Epidermal melanocyte (primary cell): ENCODE measurements at regions not wholly inside any gene's neighbourhood (a gene's known extent, or its start where the extent isn't known, plus 50 kb on each side); places are given as distances from the start of the nearest gene placed in this dataset.

ENCODE experiments used
- DNase-seq: peaks from one replicate; pipeline ENCODE4 v3.0.0; 2011; ENCODE audit warnings: low spot score; ENCODE audit not compliant: insufficient read length

DNA sequence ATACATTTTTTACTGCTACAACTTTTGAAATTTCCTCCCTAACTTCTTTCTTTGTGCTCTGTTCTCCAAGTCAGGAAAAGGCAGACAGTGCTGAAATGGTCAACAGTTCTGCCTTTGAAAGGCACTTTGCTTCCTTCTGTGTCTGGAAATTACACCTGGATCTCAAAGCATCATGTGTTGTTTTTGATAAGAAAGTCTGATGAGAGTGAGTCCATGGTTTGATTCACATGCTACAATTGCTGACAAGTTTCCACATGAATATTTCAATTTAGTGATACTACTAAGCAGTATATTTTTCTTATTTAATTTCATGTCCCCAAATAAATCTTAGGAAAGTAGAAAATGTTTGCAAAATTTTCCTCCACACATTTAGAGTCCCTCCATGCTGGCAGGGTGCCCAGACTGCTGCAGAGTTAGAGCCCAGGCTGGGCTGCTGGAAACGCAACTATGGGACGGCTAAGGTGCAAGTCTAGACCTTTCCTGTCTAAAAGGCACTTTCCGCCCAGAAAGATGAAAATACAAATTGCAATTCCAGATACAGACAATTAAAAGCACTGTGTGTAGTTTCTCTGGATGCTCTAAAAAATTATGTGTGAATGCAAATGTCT lies 96.6 kb upstream of the RUNX1 start:
- no peak for DNase-seq

DNA sequence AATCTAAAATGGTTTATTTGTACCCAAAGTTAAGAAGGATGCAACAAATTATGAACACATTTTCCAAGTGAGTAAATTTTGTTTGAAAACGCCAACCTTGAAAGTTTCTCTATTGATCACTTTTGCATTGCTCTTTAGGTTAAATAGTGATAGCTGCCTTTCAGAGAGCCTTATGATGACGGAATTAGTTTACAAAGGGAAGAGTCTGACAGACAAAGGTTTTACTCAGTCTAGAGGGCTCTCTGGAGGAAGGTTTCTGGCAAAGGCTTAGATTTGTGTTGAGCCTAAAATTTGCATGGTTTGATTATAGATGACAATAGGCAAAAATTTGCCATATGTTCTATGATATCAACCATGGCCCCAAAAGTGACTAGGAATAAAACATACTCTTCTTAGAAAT lies 95.9 kb upstream of the RUNX1 start:
- DNase-seq, result no peak

DNA sequence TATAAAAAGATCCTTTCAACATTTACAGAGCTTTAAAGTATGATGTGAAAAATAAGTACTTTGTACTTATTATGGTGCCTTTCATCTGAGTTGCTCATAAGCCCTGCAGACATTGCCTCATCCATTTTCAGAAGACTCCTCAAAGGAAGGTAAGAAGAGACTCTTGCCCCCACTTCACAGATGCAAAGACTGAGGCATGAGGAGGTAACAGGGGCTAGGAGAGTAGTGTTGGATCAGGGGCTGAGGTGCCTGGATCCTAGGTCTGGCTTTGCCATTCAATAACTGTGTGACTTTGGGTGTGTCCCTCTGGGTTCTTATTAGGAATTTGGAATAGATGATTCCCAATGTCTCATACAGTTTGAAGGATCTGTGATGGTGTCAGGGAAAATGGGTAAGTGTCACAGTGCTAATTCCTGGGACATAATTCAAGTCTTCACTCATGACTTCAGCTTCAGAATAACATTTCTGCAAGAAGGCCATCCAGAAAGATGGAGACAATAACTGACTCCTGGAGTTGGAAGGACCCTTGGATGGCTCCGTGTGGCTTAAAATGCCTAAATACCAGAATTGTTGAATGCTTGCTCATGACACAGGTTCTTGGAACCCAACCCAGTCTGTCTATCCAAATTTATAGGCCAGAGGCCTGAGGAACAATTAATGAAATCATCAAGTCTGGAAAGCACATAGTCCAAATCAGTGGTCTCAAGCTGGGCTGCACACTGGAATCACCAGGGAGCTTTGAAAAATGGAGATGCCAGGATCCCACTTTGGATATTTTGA lies 93.1 kb upstream of the RUNX1 start:
- DNase-seq, result no peak

DNA sequence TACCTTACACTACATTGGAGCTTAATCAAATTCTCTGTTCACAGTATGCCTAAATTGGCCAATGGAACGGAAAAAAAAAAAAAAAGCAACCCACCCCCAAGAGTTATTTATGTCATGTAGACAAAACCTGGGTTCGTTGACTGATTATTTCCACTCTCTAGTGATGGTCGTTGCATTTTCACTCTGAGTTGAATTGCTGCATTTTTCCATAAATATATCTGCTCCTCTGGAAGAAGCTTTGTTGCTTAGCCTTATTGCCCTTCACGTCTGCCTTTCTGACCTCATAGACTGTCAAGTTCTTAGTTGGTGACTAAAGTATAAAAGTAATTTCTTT lies 90.2 kb upstream of the RUNX1 start:
- DNase-seq, result no peak

DNA sequence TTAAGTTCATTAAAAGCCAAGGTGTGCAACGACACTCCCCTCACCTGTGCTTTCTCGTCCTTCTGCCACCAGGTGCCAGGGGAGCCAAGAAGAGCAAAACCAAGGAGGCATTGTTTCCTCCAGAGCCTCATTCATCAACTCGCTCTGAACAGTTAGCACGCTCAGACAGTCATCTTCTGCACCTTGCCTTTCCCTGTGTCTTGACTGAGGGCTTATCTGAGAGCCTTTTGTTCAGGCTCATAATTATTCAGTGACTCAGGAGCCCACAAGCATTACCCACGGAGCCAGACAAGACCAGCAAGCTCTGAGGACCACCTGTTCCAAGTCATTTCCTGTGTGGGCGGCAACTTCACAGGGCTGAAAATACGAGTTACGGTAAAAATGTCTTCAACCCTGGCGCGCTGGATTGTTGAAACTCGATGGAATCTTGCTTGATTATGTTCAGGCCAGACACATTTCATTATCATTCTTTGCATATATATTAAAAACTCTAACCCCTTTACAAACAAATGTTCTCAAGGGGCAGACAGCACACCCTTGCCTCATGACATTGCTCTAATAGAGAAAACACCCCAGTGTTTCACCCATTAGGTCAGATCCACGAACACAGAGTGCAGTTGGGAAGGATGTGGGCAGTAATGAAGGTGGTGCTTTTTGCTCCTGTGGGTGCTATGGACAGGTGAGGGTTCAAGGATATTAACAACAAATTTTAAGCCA lies 89.7 kb upstream of the RUNX1 start:
- DNase-seq, result no peak

DNA sequence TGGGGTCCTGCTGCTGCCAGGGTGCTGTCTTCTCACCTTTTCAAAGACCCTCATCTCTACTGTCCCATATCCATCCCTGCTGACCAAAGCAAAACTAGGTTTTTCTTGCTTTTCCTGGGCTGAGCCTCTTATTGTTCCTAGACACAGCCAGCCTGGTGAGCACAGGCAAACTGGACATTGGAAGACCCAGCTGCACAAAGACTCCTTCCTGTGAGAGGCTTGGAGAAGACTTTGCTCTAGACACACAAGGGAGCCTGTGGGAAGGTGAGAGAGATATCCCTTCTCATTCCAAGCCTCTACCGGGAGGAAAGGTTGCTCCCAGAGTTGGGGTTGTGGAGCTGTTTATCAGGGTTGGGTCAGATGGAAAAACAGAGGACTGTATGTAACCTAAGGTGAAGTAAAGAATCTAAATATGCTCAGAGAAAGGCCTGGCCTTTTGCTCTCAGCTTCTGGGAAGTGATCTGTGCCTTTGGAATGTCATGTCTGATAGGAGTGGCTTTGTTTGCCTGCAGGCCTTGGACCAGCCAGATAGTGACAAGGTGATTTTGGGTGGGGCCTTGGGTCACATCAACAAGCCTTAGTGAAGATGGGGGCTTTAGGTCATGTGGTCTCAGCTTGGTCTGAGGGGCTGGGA lies 87.6 kb upstream of the RUNX1 start:
- no peak for DNase-seq

DNA sequence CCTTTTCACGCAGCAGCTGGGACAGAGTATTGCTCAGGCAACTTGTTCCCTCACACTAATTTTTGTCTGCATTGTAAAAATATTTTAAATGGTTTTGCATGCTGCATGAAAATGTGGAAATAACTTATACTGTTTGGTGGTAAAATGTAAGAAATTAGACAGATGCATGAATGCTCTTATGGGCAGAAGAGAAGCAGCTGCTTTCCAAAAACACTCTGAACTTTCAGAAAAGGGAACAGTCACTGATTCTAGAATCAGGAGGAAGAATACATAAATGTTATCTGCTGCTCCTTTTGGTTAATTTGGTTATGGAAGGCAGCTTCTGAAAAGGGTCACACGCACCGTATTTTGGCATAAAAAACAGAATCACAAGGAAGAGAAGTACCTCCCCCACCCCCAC lies 87.0 kb upstream of the RUNX1 start:
- DNase-seq, result no peak

DNA sequence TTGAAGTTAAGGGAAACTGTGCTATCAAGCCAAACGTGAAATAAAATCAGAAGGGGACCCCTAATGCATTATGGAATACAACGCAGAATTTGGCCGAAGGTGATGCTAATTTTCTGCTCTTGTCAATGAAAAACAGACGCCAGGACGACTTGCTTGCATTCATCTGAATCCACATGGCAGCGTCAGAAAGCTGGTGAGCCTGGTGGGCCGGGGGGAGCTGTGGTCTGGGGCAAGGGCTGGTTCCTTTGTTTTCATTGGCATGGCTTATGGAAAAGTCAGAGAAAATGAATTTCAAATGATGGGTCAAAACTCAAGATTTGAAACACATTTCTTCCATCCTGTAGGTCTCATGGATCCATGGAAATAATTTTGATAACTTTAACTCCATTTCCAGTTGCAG lies 86.4 kb upstream of the RUNX1 start:
- no peak for DNase-seq

DNA sequence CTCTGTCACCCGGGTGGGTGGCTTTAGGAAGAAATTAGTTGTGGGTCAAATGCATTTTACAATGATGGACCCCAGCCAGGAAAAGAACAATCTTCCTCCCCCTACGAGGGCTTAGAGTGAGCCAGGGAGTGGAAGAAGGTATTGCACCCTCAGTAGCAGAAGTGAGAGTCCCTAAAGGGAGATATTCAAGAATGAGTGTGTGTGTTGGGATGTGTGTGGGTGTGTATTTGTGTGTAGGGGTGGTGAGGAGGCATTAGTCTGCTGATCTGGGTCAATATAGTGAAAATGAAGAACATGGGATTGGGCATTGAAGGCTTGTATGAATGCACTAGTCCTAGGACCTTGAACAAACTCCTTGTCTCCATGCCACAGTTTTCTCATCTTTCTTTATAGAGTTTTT lies 85.2 kb upstream of the RUNX1 start:
- DNase-seq, result no peak

DNA sequence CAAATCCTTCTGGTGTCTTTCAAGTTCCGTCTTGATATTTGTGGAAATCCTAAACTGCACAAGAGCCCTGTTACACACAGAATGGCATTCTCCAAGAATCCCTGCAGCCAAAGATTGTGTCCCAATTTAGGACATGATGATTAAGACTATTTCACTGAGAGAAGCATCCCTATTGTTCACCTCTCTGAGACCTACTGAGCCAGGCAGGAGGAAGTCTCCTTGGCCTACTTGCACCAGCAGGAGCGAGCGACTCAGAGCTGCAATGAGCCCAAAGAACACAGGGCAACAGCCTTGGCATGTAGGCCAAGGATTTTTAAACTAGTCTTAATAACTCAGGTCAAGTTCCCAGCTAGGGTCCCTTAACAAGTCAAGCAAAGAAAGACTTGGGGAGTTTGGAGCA lies 79.4 kb upstream of the RUNX1 start:
- DNase-seq, result no peak

DNA sequence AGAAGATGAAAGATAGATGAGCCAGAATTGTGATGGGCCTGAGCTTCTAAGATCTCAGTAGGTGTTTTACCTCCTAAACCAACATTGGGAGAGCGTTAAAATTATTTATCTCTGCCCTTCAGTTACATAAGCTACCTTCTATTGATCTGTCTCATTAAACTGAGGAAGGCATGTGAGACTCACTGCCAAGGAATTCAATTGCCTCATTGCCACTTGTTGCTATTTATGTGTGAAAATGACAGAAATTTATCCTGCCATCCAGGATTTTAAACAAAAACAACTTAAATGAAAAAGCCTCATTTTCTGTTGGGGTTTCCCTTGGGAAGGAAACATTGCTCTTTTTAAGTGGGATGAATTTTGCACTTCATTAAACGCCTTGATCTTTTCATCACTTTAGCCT lies 78.7 kb upstream of the RUNX1 start:
- no peak for DNase-seq

DNA sequence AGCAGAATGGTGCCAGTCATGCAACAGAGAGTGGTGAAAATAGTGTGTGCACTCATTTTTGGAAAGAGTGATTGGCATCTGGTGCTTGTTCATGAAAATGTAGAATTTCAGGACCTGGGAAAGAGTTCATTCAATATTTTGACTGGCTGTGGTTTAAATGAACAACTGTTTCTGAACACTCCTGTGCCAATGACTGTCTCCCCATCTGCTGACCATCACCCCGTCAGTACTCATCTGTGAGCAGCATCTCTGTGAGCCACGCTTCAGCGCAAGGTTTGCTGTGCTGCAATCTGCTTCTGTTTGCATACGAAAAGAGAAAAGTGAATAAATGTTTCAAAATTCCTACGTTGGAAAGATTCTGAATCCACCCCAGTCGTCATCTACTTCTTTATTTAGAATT lies 77.9 kb upstream of the RUNX1 start:
- no peak for DNase-seq

DNA sequence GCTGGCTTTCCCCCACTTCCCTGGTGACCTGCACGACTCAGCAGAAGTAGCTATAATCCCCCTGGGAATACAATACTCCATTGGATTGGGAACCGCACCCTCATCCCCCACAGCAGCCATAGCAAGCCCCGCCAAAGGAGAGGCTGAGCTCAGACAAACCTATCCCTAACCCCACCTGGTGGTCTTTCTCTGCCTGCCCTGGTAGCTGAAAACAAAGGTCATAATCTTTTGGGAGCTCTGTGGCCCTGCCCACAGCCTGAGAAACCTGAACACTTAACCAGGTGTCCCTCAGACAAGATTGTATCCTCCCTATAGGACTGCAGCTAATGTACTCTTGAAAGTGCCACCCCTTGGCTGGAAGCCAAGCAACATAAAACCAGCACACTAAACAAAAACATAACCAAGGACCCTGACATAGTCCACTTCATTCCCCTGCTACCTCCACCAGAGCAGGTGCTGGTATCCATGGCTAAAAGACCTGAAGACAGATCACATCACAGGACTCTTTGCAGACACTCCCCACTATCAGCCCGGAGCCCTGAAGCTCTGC lies 71.6 kb upstream of the RUNX1 start:
- no peak for DNase-seq

DNA sequence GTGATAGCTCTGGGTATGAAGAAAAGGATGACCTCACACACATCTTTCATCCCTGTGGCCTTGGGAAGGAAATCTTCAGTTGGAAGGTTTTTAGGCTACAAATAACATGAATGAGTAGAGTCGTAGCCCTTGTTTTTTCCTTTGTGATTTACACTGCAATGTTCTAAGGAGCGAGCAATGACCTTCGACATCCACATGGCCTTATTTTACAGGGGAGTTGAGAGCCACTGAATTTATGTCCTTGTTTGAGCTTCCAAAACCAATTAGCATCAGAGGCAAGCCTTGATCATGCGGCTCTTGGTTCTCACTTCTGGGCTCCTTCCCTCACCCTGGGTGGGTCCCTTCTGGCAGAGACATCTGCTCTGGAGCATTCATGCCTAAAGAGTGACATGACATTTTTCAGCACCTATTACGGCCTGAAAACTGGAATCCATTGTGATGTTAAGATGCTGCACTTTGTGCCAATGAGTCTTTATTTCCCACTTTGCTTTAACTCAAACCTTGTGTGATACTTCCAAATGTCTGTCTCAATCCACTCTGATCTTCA lies 70.5 kb upstream of the RUNX1 start:
- no peak for DNase-seq

DNA sequence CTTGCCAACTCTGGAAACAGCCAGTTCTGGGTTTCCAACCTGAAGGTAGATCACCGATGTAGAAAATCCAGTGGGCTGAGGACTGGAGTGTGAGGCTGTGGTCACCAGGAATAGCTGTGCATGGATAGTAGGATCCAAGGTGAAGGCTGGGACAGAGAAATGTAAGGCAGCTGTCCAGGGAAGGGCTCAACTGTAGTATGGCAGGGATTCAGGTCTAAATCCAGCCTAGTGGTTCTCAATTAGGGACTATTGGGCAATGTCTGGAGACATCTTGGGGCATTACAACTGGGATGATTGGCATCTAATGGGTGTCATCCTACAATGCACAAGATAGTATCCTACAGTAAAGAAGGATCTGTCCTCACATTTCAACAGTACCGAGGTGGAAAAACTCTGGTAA lies 67.7 kb upstream of the RUNX1 start:
- no peak for DNase-seq

DNA sequence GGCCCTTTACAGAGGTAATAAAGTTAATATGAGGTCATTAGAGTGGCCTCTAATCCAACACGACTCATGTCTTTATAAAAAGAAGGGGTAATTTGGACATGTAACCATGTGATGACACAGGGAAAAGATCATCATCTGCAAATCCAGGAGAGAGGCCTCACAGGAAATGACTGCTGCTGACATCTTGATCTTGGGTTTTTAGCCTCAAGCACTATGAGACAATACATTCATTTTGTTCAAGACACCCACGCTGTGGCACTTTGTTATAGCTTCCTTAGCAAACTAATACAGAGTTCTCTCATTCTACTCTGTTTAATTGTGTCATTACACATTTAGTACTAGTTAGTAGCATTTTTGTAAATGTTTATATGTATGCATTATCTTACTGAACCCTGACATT lies 64.0 kb upstream of the RUNX1 start:
- DNase-seq, result no peak

DNA sequence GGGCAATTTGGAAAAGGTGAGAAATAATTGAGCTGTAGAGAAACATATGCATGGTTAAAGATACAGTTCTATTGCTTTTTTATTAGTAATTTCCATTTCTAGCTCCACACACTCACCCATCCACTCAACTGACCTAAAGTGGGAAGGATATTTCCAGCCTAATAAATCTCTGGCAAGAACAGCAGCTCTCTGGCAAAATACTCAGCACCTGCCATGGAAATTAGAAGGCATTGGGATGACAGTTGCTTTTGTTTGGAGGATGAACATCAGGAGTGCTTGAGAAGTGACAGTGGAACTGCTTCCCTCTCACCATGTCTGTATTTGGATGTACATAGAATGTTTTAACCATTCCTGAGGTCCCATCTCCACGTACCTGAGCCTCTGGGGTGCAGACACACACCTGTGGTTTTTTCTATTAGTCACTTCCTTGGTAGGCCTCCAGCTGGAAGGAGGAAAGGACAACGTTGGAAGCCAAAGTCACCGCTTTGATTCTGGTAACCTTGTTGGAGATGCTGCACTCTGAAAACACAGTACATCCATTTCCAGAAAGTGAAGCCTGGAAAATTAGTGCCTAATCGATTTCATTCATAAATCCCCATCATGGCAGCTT lies 62.3 kb upstream of the RUNX1 start:
- DNase-seq, result no peak

DNA sequence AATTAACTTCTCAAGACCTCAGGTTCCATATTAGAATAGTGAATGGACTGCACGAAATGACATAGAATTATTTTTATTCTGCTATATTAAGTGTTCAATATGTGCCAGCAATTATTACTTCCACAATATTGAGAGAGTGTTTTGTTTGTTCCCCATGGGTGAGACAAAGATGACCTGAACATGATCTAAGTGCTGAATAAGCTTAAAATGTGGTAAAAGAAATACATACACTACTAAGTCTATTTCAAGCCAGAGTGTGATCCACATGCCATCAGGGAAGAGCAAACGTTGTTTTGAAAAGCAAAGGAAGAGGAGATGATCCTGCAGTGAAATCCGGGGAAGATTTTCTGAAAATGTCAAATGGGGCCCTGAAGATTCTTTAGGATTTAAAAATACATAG lies 59.8 kb upstream of the RUNX1 start:
- no peak for DNase-seq

DNA sequence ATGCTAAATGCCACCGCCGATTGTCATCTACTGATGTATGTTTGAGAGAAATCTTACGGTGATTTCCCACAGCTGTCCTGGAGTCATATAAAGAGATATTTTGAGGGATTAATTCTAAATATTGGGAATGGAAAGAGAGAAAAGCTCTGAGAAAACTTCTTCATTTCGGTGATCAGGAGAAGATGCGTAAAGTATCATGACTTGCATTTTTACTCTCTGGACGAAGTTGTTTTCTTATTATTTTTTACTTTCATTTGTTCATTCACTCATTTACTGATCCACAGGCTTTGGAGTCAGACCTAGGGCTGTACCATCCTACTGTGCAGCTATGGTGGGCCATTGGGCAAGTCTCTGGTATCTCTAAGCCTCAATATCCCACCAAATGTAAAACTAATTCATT lies 58.4 kb upstream of the RUNX1 start:
- no peak for DNase-seq

DNA sequence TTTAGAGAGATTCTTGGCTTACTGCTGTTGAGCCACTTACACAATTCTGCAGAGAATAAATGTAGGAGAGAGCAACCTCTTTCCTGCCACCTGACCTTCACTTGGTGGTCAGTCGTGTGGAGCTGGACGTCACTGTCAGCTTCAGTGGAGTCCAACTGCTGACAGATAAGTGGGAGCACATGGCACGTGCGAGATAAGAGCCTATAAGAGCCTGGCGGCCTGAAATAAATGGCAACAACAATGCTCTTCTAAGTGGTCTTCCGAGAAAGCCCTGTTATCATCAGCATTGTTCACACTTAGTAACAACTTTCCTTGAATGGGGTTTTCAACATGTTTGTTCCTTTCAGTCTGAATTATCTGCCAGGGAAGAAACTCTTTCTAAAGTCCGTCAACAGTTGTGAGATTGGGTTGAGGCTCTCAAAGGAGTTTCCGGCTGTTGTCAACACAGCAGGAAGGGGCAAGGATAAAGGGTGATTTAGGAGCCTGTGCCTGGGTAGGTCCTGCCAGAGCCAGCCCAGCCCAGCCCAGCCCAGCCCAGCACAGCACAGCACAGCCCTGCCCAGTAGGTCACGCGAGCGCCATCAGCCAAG lies 57.2 kb upstream of the RUNX1 start:
- DNase-seq, result no peak
